ENCODE measurements at regions not wholly inside any gene's neighbourhood (a gene's known extent, or its start where the extent isn't known, plus 50 kb on each side); places are given as distances from the start of the nearest gene placed in this dataset.

DNA sequence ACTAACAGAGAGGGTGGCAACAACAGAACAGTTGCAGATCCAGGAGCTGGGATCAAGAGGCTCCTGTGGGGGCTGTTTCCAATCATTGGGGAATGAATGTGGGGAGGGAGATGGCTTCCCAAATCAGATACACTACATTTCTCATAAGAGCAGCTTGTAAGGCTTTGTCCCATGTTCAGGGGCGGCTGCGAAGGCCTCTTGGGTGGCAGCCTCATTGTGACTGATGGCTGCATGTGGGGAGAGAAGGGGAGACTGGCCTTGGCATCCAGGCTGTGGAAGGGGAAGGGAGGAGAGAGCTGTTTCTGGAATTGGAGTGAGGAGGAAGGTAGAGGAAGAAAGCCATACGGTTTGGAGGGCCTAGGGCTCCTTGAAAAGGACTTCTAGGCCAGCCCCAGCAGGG is 326.6 kb upstream of the RGMA start (continued):
- TF ChIP-seq, protein P1, sequence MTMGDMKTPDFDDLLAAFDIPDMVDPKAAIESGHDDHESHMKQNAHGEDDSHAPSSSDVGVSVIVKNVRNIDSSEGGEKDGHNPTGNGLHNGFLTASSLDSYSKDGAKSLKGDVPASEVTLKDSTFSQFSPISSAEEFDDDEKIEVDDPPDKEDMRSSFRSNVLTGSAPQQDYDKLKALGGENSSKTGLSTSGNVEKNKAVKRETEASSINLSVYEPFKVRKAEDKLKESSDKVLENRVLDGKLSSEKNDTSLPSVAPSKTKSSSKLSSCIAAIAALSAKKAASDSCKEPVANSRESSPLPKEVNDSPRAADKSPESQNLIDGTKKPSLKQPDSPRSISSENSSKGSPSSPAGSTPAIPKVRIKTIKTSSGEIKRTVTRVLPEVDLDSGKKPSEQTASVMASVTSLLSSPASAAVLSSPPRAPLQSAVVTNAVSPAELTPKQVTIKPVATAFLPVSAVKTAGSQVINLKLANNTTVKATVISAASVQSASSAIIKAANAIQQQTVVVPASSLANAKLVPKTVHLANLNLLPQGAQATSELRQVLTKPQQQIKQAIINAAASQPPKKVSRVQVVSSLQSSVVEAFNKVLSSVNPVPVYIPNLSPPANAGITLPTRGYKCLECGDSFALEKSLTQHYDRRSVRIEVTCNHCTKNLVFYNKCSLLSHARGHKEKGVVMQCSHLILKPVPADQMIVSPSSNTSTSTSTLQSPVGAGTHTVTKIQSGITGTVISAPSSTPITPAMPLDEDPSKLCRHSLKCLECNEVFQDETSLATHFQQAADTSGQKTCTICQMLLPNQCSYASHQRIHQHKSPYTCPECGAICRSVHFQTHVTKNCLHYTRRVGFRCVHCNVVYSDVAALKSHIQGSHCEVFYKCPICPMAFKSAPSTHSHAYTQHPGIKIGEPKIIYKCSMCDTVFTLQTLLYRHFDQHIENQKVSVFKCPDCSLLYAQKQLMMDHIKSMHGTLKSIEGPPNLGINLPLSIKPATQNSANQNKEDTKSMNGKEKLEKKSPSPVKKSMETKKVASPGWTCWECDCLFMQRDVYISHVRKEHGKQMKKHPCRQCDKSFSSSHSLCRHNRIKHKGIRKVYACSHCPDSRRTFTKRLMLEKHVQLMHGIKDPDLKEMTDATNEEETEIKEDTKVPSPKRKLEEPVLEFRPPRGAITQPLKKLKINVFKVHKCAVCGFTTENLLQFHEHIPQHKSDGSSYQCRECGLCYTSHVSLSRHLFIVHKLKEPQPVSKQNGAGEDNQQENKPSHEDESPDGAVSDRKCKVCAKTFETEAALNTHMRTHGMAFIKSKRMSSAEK (CRISPR knock-in tag; IDR thresholded peaks at IDR 0.05; ENCODE audit: borderline replicate concordance) = no peak

DNA sequence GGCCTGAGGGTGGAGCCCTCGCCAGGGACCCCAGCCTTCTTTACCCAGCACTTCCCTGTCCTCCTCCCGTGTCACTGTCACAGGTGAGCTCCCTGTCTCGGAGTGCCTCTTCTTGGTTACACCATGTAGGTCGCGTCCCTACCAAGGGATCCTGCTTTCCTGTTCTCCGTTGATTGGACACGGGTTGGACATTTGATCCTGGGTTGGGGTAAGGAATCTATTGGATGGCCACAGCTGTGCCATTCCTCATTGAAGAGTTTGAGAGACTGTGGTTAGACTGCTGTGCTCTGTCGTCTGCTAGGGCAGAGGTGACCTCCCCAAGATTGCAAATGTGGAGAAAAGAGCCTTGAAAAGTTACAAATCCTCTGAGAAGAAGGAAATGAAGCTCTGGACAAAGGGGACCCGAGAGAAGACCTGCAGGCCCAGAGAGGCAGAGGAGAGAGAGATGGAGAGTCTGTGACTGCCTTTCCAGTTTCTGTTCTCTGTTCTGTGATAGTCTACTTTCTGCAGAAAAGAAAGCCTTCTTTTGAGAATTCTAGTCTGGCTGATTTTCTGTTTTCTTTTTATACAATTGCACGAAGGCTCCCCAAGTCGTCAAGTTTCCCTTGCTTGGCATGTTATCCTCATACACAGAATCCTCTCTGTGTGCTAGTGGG is 325.7 kb upstream of the RGMA start:
- peaks cover 16% of the 10 kb centered on the region for H3K9me3 Mint-ChIP-seq
- TF ChIP-seq, protein P2, sequence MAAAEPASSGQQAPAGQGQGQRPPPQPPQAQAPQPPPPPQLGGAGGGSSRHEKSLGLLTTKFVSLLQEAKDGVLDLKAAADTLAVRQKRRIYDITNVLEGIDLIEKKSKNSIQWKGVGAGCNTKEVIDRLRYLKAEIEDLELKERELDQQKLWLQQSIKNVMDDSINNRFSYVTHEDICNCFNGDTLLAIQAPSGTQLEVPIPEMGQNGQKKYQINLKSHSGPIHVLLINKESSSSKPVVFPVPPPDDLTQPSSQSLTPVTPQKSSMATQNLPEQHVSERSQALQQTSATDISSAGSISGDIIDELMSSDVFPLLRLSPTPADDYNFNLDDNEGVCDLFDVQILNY (CRISPR knock-in tag; IDR thresholded peaks at IDR 0.05) = no peak
- TF ChIP-seq, protein P3, sequence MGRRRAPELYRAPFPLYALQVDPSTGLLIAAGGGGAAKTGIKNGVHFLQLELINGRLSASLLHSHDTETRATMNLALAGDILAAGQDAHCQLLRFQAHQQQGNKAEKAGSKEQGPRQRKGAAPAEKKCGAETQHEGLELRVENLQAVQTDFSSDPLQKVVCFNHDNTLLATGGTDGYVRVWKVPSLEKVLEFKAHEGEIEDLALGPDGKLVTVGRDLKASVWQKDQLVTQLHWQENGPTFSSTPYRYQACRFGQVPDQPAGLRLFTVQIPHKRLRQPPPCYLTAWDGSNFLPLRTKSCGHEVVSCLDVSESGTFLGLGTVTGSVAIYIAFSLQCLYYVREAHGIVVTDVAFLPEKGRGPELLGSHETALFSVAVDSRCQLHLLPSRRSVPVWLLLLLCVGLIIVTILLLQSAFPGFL (CRISPR knock-in tag; IDR thresholded peaks at IDR 0.05; ENCODE audit: borderline replicate concordance) = no peak
- TF ChIP-seq, protein P4, sequence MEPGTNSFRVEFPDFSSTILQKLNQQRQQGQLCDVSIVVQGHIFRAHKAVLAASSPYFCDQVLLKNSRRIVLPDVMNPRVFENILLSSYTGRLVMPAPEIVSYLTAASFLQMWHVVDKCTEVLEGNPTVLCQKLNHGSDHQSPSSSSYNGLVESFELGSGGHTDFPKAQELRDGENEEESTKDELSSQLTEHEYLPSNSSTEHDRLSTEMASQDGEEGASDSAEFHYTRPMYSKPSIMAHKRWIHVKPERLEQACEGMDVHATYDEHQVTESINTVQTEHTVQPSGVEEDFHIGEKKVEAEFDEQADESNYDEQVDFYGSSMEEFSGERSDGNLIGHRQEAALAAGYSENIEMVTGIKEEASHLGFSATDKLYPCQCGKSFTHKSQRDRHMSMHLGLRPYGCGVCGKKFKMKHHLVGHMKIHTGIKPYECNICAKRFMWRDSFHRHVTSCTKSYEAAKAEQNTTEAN (CRISPR knock-in tag; IDR thresholded peaks at IDR 0.05) = no peak
- TF ChIP-seq TEAD4 (CRISPR knock-in tag; IDR thresholded peaks at IDR 0.05) = no peak
- TF ChIP-seq, protein P5, sequence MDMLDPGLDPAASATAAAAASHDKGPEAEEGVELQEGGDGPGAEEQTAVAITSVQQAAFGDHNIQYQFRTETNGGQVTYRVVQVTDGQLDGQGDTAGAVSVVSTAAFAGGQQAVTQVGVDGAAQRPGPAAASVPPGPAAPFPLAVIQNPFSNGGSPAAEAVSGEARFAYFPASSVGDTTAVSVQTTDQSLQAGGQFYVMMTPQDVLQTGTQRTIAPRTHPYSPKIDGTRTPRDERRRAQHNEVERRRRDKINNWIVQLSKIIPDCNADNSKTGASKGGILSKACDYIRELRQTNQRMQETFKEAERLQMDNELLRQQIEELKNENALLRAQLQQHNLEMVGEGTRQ (CRISPR knock-in tag; IDR thresholded peaks at IDR 0.05) = no peak
- TF ChIP-seq NFYB (CRISPR knock-in tag; conservative IDR thresholded peaks at IDR 0.05; ENCODE audit: low read depth) = no peak
- TF ChIP-seq ZBTB21 (CRISPR knock-in tag; IDR thresholded peaks at IDR 0.05; ENCODE audit: borderline replicate concordance) = no peak
- TF ChIP-seq ZNF121 (CRISPR knock-in tag; IDR thresholded peaks at IDR 0.05) = no peak
- TF ChIP-seq MXD4 (CRISPR knock-in tag; IDR thresholded peaks at IDR 0.05; ENCODE audit: borderline replicate concordance) = no peak
- TF ChIP-seq TEAD1 (CRISPR knock-in tag; IDR thresholded peaks at IDR 0.05) = no peak
- TF ChIP-seq GTF2I (CRISPR knock-in tag; conservative IDR thresholded peaks at IDR 0.05) = no peak
- TF ChIP-seq, protein P6, sequence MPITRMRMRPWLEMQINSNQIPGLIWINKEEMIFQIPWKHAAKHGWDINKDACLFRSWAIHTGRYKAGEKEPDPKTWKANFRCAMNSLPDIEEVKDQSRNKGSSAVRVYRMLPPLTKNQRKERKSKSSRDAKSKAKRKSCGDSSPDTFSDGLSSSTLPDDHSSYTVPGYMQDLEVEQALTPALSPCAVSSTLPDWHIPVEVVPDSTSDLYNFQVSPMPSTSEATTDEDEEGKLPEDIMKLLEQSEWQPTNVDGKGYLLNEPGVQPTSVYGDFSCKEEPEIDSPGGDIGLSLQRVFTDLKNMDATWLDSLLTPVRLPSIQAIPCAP (CRISPR knock-in tag; IDR thresholded peaks at IDR 0.05) = no peak
- TF ChIP-seq, protein P7, sequence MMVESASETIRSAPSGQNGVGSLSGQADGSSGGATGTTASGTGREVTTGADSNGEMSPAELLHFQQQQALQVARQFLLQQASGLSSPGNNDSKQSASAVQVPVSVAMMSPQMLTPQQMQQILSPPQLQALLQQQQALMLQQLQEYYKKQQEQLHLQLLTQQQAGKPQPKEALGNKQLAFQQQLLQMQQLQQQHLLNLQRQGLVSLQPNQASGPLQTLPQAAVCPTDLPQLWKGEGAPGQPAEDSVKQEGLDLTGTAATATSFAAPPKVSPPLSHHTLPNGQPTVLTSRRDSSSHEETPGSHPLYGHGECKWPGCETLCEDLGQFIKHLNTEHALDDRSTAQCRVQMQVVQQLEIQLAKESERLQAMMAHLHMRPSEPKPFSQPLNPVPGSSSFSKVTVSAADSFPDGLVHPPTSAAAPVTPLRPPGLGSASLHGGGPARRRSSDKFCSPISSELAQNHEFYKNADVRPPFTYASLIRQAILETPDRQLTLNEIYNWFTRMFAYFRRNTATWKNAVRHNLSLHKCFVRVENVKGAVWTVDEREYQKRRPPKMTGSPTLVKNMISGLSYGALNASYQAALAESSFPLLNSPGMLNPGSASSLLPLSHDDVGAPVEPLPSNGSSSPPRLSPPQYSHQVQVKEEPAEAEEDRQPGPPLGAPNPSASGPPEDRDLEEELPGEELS (CRISPR knock-in tag; IDR thresholded peaks at IDR 0.05) = no peak
- no peak for TF ChIP-seq EMX1 (CRISPR knock-in tag; IDR thresholded peaks at IDR 0.05)
- TF ChIP-seq, protein P8, sequence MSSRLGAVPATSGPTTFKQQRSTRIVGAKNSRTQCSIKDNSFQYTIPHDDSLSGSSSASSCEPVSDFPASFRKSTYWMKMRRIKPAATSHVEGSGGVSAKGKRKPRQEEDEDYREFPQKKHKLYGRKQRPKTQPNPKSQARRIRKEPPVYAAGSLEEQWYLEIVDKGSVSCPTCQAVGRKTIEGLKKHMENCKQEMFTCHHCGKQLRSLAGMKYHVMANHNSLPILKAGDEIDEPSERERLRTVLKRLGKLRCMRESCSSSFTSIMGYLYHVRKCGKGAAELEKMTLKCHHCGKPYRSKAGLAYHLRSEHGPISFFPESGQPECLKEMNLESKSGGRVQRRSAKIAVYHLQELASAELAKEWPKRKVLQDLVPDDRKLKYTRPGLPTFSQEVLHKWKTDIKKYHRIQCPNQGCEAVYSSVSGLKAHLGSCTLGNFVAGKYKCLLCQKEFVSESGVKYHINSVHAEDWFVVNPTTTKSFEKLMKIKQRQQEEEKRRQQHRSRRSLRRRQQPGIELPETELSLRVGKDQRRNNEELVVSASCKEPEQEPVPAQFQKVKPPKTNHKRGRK (CRISPR knock-in tag; IDR thresholded peaks at IDR 0.05; ENCODE audit: borderline replicate concordance) = no peak
- DNase-seq (ENCODE audit: low spot score) (no peak), ATAC-seq (no peak)
- H3K4me1 Mint-ChIP-seq = no peaks in the 10 kb centered on the region
- H3K36me3 Mint-ChIP-seq = no peaks in the 10 kb centered on the region
- no peak overlapping the region for H3K4me3 Mint-ChIP-seq
- no peak overlapping the region for H3K27ac Mint-ChIP-seq
- POLR2A ChIA-PET = no interaction called here
- peaks cover 2% of the 10 kb centered on the region for H3K27me3 Mint-ChIP-seq (ENCODE audit: low read depth)
- CTCF ChIA-PET = no interaction called here
